ENCODE measurements at regions not wholly inside any gene's neighbourhood (a gene's known extent, or its start where the extent isn't known, plus 50 kb on each side); places are given as distances from the start of the nearest gene placed in this dataset.

GRCh38 chr7:84941936-84942335 lies 244.9 kb downstream of the SEMA3D start:
- ATAC-seq (no peak), DNase-seq (no peak)
- no peak for TF ChIP-seq CTCF (IDR thresholded peaks at IDR 0.05)
- no peaks in the 10 kb centered on the region for H3K27me3 ChIP-seq (ENCODE audit: insufficient read depth in 3 of 3, low read length in 2 of 3)
- 80 to 87% (median 84%) methylated on average over 4 of the region's 4 CpGs for WGBS, 3 donors
- no peaks in the 10 kb centered on the region for H3K9me3 ChIP-seq
- no peaks in the 10 kb centered on the region for H3K4me1 ChIP-seq
- H3K27ac ChIP-seq = no peak overlapping the region
- no peak overlapping the region for H3K4me3 ChIP-seq
- H3K36me3 ChIP-seq (ENCODE audit: insufficient read depth in 1 of 2, low read depth in 1 of 2) = no peaks in the 10 kb centered on the region
- intact Hi-C loops (cut with DNase I) = no loop called here

- no peak overlapping the region for H3K4me3 ChIP-seq
- ATAC-seq (no peak), DNase-seq (no peak)
- no peak overlapping the region for H3K27ac ChIP-seq
- WGBS, 3 donors = 37 to 65% (median 59%) methylated on average over 1 of the region's 1 CpG
- H3K9me3 ChIP-seq = no peaks in the 10 kb centered on the region
- H3K36me3 ChIP-seq (ENCODE audit: insufficient read depth in 1 of 2, low read depth in 1 of 2) = no peaks in the 10 kb centered on the region
- no peak for TF ChIP-seq CTCF (IDR thresholded peaks at IDR 0.05)
- no peaks in the 10 kb centered on the region for H3K4me1 ChIP-seq
- H3K27me3 ChIP-seq (ENCODE audit: insufficient read depth in 3 of 3, low read length in 2 of 3) = no peaks in the 10 kb centered on the region
- intact Hi-C loops (cut with DNase I) = no loop called here
Measured at GRCh38 chr7:84941291-84941690, 245.6 kb downstream of the SEMA3D start.

GRCh38 chr7:84939888-84940287 lies 247.0 kb downstream of the SEMA3D start:
- H3K4me1 ChIP-seq = no peaks in the 10 kb centered on the region
- H3K36me3 ChIP-seq (ENCODE audit: insufficient read depth in 1 of 2, low read depth in 1 of 2) = no peaks in the 10 kb centered on the region
- DNase-seq (peak; percentile 5 to 28), ATAC-seq (no peak)
- H3K4me3 ChIP-seq = no peak overlapping the region
- H3K9me3 ChIP-seq = no peaks in the 10 kb centered on the region
- no peak for TF ChIP-seq CTCF (IDR thresholded peaks at IDR 0.05)
- H3K27ac ChIP-seq = no peak overlapping the region
- WGBS, 3 donors = 93 to 97% (median 94%) methylated on average over 32 of the region's 32 CpGs
- no peaks in the 10 kb centered on the region for H3K27me3 ChIP-seq (ENCODE audit: insufficient read depth in 3 of 3, low read length in 2 of 3)
- intact Hi-C loops (cut with DNase I) = no loop called here

GRCh38 chr7:84939442-84939841 lies 247.4 kb downstream of the SEMA3D start:
- WGBS, 3 donors = 93 to 96% (median 95%) methylated on average over 7 of the region's 7 CpGs
- no peak for DNase-seq
- H3K4me3 ChIP-seq = no peak overlapping the region
- intact Hi-C loops (cut with DNase I) = no loop called here
- H3K36me3 ChIP-seq (ENCODE audit: insufficient read depth in 1 of 2, low read depth in 1 of 2) = no peaks in the 10 kb centered on the region
- H3K27me3 ChIP-seq (ENCODE audit: insufficient read depth in 3 of 3, low read length in 2 of 3) = no peaks in the 10 kb centered on the region
- no peak for ATAC-seq
- no peaks in the 10 kb centered on the region for H3K9me3 ChIP-seq
- H3K27ac ChIP-seq = no peak overlapping the region
- H3K4me1 ChIP-seq = no peaks in the 10 kb centered on the region
- TF ChIP-seq CTCF (IDR thresholded peaks at IDR 0.05) = no peak

- no peak for TF ChIP-seq CTCF (IDR thresholded peaks at IDR 0.05)
- no peak for DNase-seq
- Histone ChIP-seq H3K36me3 (ENCODE audit: insufficient read depth in 1 of 2, low read depth in 1 of 2) (no peaks in the 10 kb centered on the region), H3K4me1 (peaks cover 12% of the 10 kb centered on the region), H3K9me3 (no peaks in the 10 kb centered on the region), H3K4me3 (no peak overlapping the region), H3K27me3 (ENCODE audit: insufficient read depth in 3 of 3, low read length in 2 of 3) (no peaks in the 10 kb centered on the region), H3K27ac (no peak overlapping the region)
- ATAC-seq = no peak
- intact Hi-C loops (cut with DNase I) = no loop called here
- 88 to 90% (median 89%) methylated on average over 3 of the region's 3 CpGs for WGBS, 3 donors
Measured at GRCh38 chr7:84924353-84924752, 262.5 kb downstream of the SEMA3D start.
